ENCODE measurements at regions not wholly inside any gene's neighbourhood (a gene's known extent, or its start where the extent isn't known, plus 50 kb on each side); places are given as distances from the start of the nearest gene placed in this dataset. TPM values are rescaled to one million over a fixed set of nuclear protein-coding genes. Genes with fewer than 3 reads are reported as not detected.

GRCh38 chr1:232748910-232749368 is 56.3 kb upstream of the MAP10 start:
- DNase-seq: peak; percentile 12
- no peak overlapping the region for H3K4me2 ChIP-seq (ENCODE audit: low read length)
- no peak overlapping the region for H3K4me3 ChIP-seq (ENCODE audit: low read length)

GRCh38 chr1:232751393-232752140 is 53.6 kb upstream of the MAP10 start:
- no peak overlapping the region for H3K9ac ChIP-seq (ENCODE audit: low read length)
- H2BK120ac ChIP-seq (ENCODE audit: low read depth, low read length): no peak overlapping the region
- H3K27me3 ChIP-seq (ENCODE audit: insufficient read depth, low read length, poor library complexity): no peaks in the 10 kb centered on the region
- H4K5ac ChIP-seq (ENCODE audit: low read length): no peak overlapping the region
- H3K23ac ChIP-seq (ENCODE audit: low read length): no peak overlapping the region
- H3K79me1 ChIP-seq (ENCODE audit: low read length): no peaks in the 10 kb centered on the region
- H3K79me2 ChIP-seq (ENCODE audit: control insufficient read depth, insufficient read depth, low read length): no peaks in the 10 kb centered on the region
- H3K36me3 ChIP-seq (ENCODE audit: control insufficient read depth, insufficient read depth, low read length): no peaks in the 10 kb centered on the region
- H3K4me1 ChIP-seq (ENCODE audit: control insufficient read depth, low read depth, low read length): no peaks in the 10 kb centered on the region
- H3K18ac ChIP-seq (ENCODE audit: low read length): no peak overlapping the region
- no peak overlapping the region for H3K27ac ChIP-seq (ENCODE audit: low read depth, low read length)
- H4K8ac ChIP-seq (ENCODE audit: low read depth, low read length): no peak overlapping the region
- no peak overlapping the region for H3K4me3 ChIP-seq (ENCODE audit: low read length)
- no peak for DNase-seq
- H3K4me2 ChIP-seq (ENCODE audit: low read length): no peak overlapping the region
- no peak overlapping the region for H2BK5ac ChIP-seq (ENCODE audit: low read length)
- no peak overlapping the region for H3K4ac ChIP-seq (ENCODE audit: low read depth, low read length)
- no peak overlapping the region for H3K56ac ChIP-seq (ENCODE audit: low read length)
- no CpG with 5 or more reads among the region's 7 CpGs for WGBS (ENCODE audit: extremely low coverage, insufficient coverage, low lambda C conversion rate)
- no peak overlapping the region for H2BK15ac ChIP-seq (replicated peaks; ENCODE audit: low read depth)
- no peak overlapping the region for H2AK5ac ChIP-seq (ENCODE audit: low read length)

More at GRCh38 chr1:232748910-232749368, 56.3 kb upstream of the MAP10 start:
- no peak overlapping the region for H2AK5ac ChIP-seq (ENCODE audit: low read length)
- no peak overlapping the region for H3K4ac ChIP-seq (ENCODE audit: low read depth, low read length)
- no peaks in the 10 kb centered on the region for H3K27me3 ChIP-seq (ENCODE audit: insufficient read depth, low read length, poor library complexity)
- H3K56ac ChIP-seq (ENCODE audit: low read length): no peak overlapping the region
- no CpG with 5 or more reads among the region's 8 CpGs for WGBS (ENCODE audit: extremely low coverage, insufficient coverage, low lambda C conversion rate)
- H3K36me3 ChIP-seq (ENCODE audit: control insufficient read depth, insufficient read depth, low read length): no peaks in the 10 kb centered on the region
- no peak overlapping the region for H2BK120ac ChIP-seq (ENCODE audit: low read depth, low read length)
- H2BK5ac ChIP-seq (ENCODE audit: low read length): no peak overlapping the region
- no peak overlapping the region for H2BK15ac ChIP-seq (replicated peaks; ENCODE audit: low read depth)
- no peak overlapping the region for H3K9ac ChIP-seq (ENCODE audit: low read length)
- H4K5ac ChIP-seq (ENCODE audit: low read length): no peak overlapping the region
- no peak overlapping the region for H4K8ac ChIP-seq (ENCODE audit: low read depth, low read length)
- H3K23ac ChIP-seq (ENCODE audit: low read length): no peak overlapping the region
- no peaks in the 10 kb centered on the region for H3K79me2 ChIP-seq (ENCODE audit: control insufficient read depth, insufficient read depth, low read length)
- H3K4me1 ChIP-seq (ENCODE audit: control insufficient read depth, low read depth, low read length): no peaks in the 10 kb centered on the region
- H3K18ac ChIP-seq (ENCODE audit: low read length): no peak overlapping the region
- H3K27ac ChIP-seq (ENCODE audit: low read depth, low read length): no peak overlapping the region
- no peaks in the 10 kb centered on the region for H3K79me1 ChIP-seq (ENCODE audit: low read length)

DNA sequence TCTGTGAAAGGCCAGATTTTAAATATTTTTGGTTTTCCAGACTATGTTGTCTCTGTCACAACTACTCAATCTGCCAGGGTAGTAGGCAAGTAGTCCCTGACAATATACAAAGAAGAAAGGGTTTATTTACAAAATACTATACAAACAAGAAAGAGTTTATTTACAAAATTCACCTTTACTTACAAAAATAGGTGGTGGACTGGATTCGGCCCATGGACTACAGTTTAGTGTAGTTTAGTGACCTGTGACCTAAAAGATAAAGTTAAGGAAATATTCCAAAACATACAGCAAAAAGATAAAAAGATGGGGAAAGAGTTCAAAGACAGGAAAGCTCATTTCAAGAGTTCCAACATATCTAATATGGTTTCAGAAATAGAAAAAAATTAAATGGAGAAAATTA is 52.9 kb upstream of the MAP10 start:
- Histone ChIP-seq H3K4me3 (ENCODE audit: low read length) (no peak overlapping the region), H2AK5ac (ENCODE audit: low read length) (no peak overlapping the region), H2BK5ac (ENCODE audit: low read length) (no peak overlapping the region), H3K4me1 (ENCODE audit: control insufficient read depth, low read depth, low read length) (no peaks in the 10 kb centered on the region), H2BK120ac (ENCODE audit: low read depth, low read length) (no peak overlapping the region), H2BK15ac (replicated peaks; ENCODE audit: low read depth) (no peak overlapping the region), H3K79me1 (ENCODE audit: low read length) (no peaks in the 10 kb centered on the region), H3K18ac (ENCODE audit: low read length) (no peak overlapping the region), H3K79me2 (ENCODE audit: control insufficient read depth, insufficient read depth, low read length) (no peaks in the 10 kb centered on the region), H3K9ac (ENCODE audit: low read length) (no peak overlapping the region), H3K23ac (ENCODE audit: low read length) (no peak overlapping the region), H3K36me3 (ENCODE audit: control insufficient read depth, insufficient read depth, low read length) (no peaks in the 10 kb centered on the region), H3K27ac (ENCODE audit: low read depth, low read length) (no peak overlapping the region), H3K27me3 (ENCODE audit: insufficient read depth, low read length, poor library complexity) (no peaks in the 10 kb centered on the region), H3K4ac (ENCODE audit: low read depth, low read length) (no peak overlapping the region), H4K5ac (ENCODE audit: low read length) (no peak overlapping the region), H3K56ac (ENCODE audit: low read length) (no peak overlapping the region), H4K8ac (ENCODE audit: low read depth, low read length) (no peak overlapping the region), H3K4me2 (ENCODE audit: low read length) (no peak overlapping the region)
- WGBS (ENCODE audit: extremely low coverage, insufficient coverage, low lambda C conversion rate): no CpG with 5 or more reads among the region's 1 CpG
- DNase-seq: no peak

DNA sequence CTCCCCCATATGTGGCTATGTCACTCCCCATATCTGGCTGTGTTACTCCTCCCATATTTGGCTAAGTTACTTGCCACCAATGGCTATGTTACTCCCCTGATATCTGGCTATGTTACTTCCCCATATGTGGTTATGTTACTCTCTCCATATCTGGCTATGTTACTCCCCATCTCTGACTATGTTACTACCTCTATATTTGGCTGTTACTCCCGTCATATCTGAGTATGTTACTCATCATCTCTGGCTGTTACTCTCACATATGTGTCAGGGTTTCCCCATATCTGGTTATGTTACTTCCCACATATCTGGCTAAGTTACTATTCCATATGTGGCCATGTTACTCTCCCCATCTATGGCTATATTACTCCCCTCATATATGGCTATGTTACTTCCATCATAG is 50.3 kb upstream of the MAP10 start:
- H3K9ac ChIP-seq (ENCODE audit: low read length): no peak overlapping the region
- H2BK120ac ChIP-seq (ENCODE audit: low read depth, low read length): no peak overlapping the region
- no peak overlapping the region for H3K56ac ChIP-seq (ENCODE audit: low read length)
- H3K4me3 ChIP-seq (ENCODE audit: low read length): no peak overlapping the region
- no peak overlapping the region for H3K4ac ChIP-seq (ENCODE audit: low read depth, low read length)
- H3K27ac ChIP-seq (ENCODE audit: low read depth, low read length): no peak overlapping the region
- no peaks in the 10 kb centered on the region for H3K36me3 ChIP-seq (ENCODE audit: control insufficient read depth, insufficient read depth, low read length)
- H3K23ac ChIP-seq (ENCODE audit: low read length): no peak overlapping the region
- no peak overlapping the region for H2BK5ac ChIP-seq (ENCODE audit: low read length)
- H4K8ac ChIP-seq (ENCODE audit: low read depth, low read length): no peak overlapping the region
- WGBS (ENCODE audit: extremely low coverage, insufficient coverage, low lambda C conversion rate): no CpG with 5 or more reads among the region's 1 CpG
- H2AK5ac ChIP-seq (ENCODE audit: low read length): no peak overlapping the region
- no peak overlapping the region for H3K4me2 ChIP-seq (ENCODE audit: low read length)
- DNase-seq: no peak
- H3K27me3 ChIP-seq (ENCODE audit: insufficient read depth, low read length, poor library complexity): no peaks in the 10 kb centered on the region
- H3K79me1 ChIP-seq (ENCODE audit: low read length): no peaks in the 10 kb centered on the region
- H3K18ac ChIP-seq (ENCODE audit: low read length): no peak overlapping the region
- H3K4me1 ChIP-seq (ENCODE audit: control insufficient read depth, low read depth, low read length): no peaks in the 10 kb centered on the region
- H3K79me2 ChIP-seq (ENCODE audit: control insufficient read depth, insufficient read depth, low read length): no peaks in the 10 kb centered on the region
- H4K5ac ChIP-seq (ENCODE audit: low read length): no peak overlapping the region
- H2BK15ac ChIP-seq (replicated peaks; ENCODE audit: low read depth): no peak overlapping the region

Small RNA genes in the stretch of these regions (small RNA-seq; reads per million reads assigned to genes)
- gene RNU6-1211P (ENCODE audit: insufficient read depth): not detected
